ENCODE measurements at regions not wholly inside any gene's neighbourhood (a gene's known extent, or its start where the extent isn't known, plus 50 kb on each side); places are given as distances from the start of the nearest gene placed in this dataset.

- no peak for TF ChIP-seq CTCF (IDR thresholded peaks at IDR 0.05)
- no peak for TF ChIP-seq POLR2A (IDR thresholded peaks at IDR 0.05)
These were observed 588.4 kb downstream of the AJAP1 start for GRCh38 chr1:5242850-5243249.
